HepG2 (cell line): ENCODE measurements at regions not wholly inside any gene's neighbourhood (a gene's known extent, or its start where the extent isn't known, plus 50 kb on each side); places are given as distances from the start of the nearest gene placed in this dataset.

Source experiments
- RFXAP ChIP-seq: sonication (generic); formaldehyde crosslinking; IDR thresholded peaks from 2 replicates; pipeline ENCODE4 v1.4.0; 2020; ENCODE audit warnings: missing genetic modification reagents, borderline replicate concordance
- ZBTB43 ChIP-seq: sonication (generic); formaldehyde crosslinking; conservative IDR thresholded peaks from 2 replicates; pipeline ENCODE4 v1.4.0; 2020; ENCODE audit warnings: missing genetic modification reagents

- no peak for TF ChIP-seq RFXAP
- TF ChIP-seq ZBTB43 (CRISPR knock-in tag), result no peak
These were observed 2896.1 kb upstream of the TEKT4 start for GRCh38 chr2:91975130-91975491.
